ENCODE measurements at regions not wholly inside any gene's neighbourhood (a gene's known extent, or its start where the extent isn't known, plus 50 kb on each side); places are given as distances from the start of the nearest gene placed in this dataset.

DNA sequence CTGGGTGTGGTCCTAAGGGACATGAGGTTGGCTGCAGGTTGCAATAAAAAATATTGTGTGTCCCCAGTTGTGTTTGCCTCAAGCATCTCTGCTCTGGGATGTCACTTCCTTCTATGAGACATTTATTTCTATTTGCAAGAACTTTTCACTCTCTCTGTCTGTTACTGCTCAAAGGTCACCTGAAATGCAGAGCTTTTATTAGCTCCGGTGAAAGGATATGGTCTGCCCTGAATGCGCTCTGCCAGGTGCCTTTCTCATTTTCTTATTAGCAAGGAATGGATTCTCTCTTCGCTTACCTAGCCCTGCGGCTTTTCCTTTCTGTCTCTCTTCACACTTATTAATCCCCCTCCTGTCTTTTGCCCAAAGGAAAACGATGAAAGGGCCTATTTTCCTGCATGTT, 526.1 kb downstream of the TMEM38B start:
- TF ChIP-seq, protein P1, sequence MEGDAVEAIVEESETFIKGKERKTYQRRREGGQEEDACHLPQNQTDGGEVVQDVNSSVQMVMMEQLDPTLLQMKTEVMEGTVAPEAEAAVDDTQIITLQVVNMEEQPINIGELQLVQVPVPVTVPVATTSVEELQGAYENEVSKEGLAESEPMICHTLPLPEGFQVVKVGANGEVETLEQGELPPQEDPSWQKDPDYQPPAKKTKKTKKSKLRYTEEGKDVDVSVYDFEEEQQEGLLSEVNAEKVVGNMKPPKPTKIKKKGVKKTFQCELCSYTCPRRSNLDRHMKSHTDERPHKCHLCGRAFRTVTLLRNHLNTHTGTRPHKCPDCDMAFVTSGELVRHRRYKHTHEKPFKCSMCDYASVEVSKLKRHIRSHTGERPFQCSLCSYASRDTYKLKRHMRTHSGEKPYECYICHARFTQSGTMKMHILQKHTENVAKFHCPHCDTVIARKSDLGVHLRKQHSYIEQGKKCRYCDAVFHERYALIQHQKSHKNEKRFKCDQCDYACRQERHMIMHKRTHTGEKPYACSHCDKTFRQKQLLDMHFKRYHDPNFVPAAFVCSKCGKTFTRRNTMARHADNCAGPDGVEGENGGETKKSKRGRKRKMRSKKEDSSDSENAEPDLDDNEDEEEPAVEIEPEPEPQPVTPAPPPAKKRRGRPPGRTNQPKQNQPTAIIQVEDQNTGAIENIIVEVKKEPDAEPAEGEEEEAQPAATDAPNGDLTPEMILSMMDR (IDR thresholded peaks at IDR 0.05; ENCODE audit: poor library complexity), result no peak
- TF ChIP-seq EZH2phosphoT487 (IDR thresholded peaks at IDR 0.05; ENCODE audit: low read depth, severe bottlenecking, unreplicated experiment), result no peak

All from hepatocyte (in vitro differentiated cells).